Loucy (cell line): ENCODE measurements at regions not wholly inside any gene's neighbourhood (a gene's known extent, or its start where the extent isn't known, plus 50 kb on each side); places are given as distances from the start of the nearest gene placed in this dataset.

Experiments
- H2AFZ ChIP-seq: fragments of 200-600 bp; sonication (generic); 2 replicates; pipeline ENCODE4 v1.6.0; 2016; ENCODE audit warnings: antibody characterized with exemption, mild to moderate bottlenecking, low read length, moderate library complexity
- H3F3A ChIP-seq: fragments of 200-600 bp; 2 replicates; pipeline ENCODE4 v1.6.0; 2016; ENCODE audit warnings: antibody characterized with exemption, low read depth, mild to moderate bottlenecking
- H3K27me3 ChIP-seq: fragments of 200-600 bp; sonication (generic); 2 replicates; pipeline ENCODE4 v1.6.1; 2014; ENCODE audit warnings: low read length, mild to moderate bottlenecking; ENCODE audit not compliant: insufficient read depth, poor library complexity, severe bottlenecking
- H3K36me3 ChIP-seq: fragments of 200-600 bp; sonication (generic); 2 replicates; pipeline ENCODE4 v1.6.1; 2016; ENCODE audit warnings: low read length; ENCODE audit not compliant: insufficient read depth
- H3K4me1 ChIP-seq: fragments of 200-600 bp; sonication (generic); 2 replicates; pipeline ENCODE4 v1.5.1; 2014; ENCODE audit warnings: low read length, mild to moderate bottlenecking; ENCODE audit not compliant: insufficient read depth, poor library complexity, severe bottlenecking
- H3K4me2 ChIP-seq: fragments of 200-600 bp; sonication (generic); 2 replicates; pipeline ENCODE4 v1.6.0; 2014; ENCODE audit warnings: antibody characterized with exemption, low read length, low read depth, mild to moderate bottlenecking; ENCODE audit not compliant: poor library complexity, severe bottlenecking
- H3K4me3 ChIP-seq: fragments of 200-600 bp; sonication (generic); 2 replicates; pipeline ENCODE4 v1.5.1; 2014; ENCODE audit warnings: low read length, mild to moderate bottlenecking, mixed read lengths; ENCODE audit not compliant: poor library complexity, severe bottlenecking
- H3K79me2 ChIP-seq: fragments of 200-600 bp; sonication (generic); 2 replicates; pipeline ENCODE4 v1.6.1; 2014; ENCODE audit warnings: low read length; ENCODE audit not compliant: insufficient read depth
- H3K9ac ChIP-seq: fragments of 200-600 bp; sonication (generic); 2 replicates; pipeline ENCODE4 v1.6.0; 2014; ENCODE audit warnings: mild to moderate bottlenecking, low read depth, low read length, moderate library complexity; ENCODE audit not compliant: poor library complexity, severe bottlenecking
- H3K9me2 ChIP-seq: fragments of 200-600 bp; sonication (generic); replicated peaks from 2 replicates; pipeline ENCODE4 v1.6.1; 2016; ENCODE audit warnings: low read depth, low read length, mixed read lengths
- H3K9me3 ChIP-seq: fragments of 200-600 bp; sonication (generic); 2 replicates; pipeline ENCODE4 v1.6.1; 2014; ENCODE audit warnings: mild to moderate bottlenecking, antibody characterized with exemption, low read length, low read depth; ENCODE audit not compliant: insufficient read depth
- H4K20me1 ChIP-seq: fragments of 200-600 bp; sonication (generic); 2 replicates; pipeline ENCODE4 v1.6.0; 2014; ENCODE audit warnings: antibody characterized with exemption, low read length, mild to moderate bottlenecking; ENCODE audit not compliant: insufficient read depth, poor library complexity, severe bottlenecking
- CTCF ChIP-seq: fragments of 200-600 bp; sonication (generic); conservative IDR thresholded peaks from 2 replicates; pipeline ENCODE4 v1.5.1; 2014; ENCODE audit warnings: mild to moderate bottlenecking, antibody characterized with exemption, low read length
- EZH2phosphoT487 ChIP-seq: fragments of 200-600 bp; IDR thresholded peaks from 2 replicates; pipeline ENCODE4 v1.6.1; 2018; ENCODE audit warnings: antibody characterized with exemption, mild to moderate bottlenecking, moderate library complexity, borderline replicate concordance

- no peak overlapping the region for H3K4me3 ChIP-seq
- TF ChIP-seq EZH2phosphoT487 (no peak), CTCF (no peak)
- H3K27me3 ChIP-seq, result no peaks in the 10 kb centered on the region
- H3K79me2 ChIP-seq, result no peaks in the 10 kb centered on the region
- H3K9me2 ChIP-seq, result no peaks in the 10 kb centered on the region
- H4K20me1 ChIP-seq, result no peaks in the 10 kb centered on the region
- H3K9ac ChIP-seq, result no peak overlapping the region
- H3K9me3 ChIP-seq, result no peaks in the 10 kb centered on the region
- no peaks in the 10 kb centered on the region for H3F3A ChIP-seq
- no peaks in the 10 kb centered on the region for H3K4me1 ChIP-seq
- no peaks in the 10 kb centered on the region for H3K36me3 ChIP-seq
- H3K4me2 ChIP-seq, result no peak overlapping the region
- no peak overlapping the region for H2AFZ ChIP-seq
Observed at GRCh38 chr5:117055517-117055916, 480.9 kb upstream of the SEMA6A start.

- Histone ChIP-seq H2AFZ (no peak overlapping the region), H3K9me2 (no peaks in the 10 kb centered on the region), H3K9ac (no peak overlapping the region), H3K4me2 (no peak overlapping the region), H3K4me1 (no peaks in the 10 kb centered on the region), H3K79me2 (no peaks in the 10 kb centered on the region), H3K27me3 (no peaks in the 10 kb centered on the region), H4K20me1 (no peaks in the 10 kb centered on the region), H3K36me3 (no peaks in the 10 kb centered on the region), H3K9me3 (no peaks in the 10 kb centered on the region), H3K4me3 (no peak overlapping the region), H3F3A (no peaks in the 10 kb centered on the region)
- TF ChIP-seq EZH2phosphoT487, result no peak
- no peak for TF ChIP-seq CTCF
Observed at GRCh38 chr5:117054911-117055310, 480.3 kb upstream of the SEMA6A start.

GRCh38 chr5:117054141-117054540 lies 479.5 kb upstream of the SEMA6A start:
- TF ChIP-seq CTCF, result no peak
- TF ChIP-seq EZH2phosphoT487, result no peak
- no peaks in the 10 kb centered on the region for H3K9me3 ChIP-seq
- H3K4me2 ChIP-seq, result no peak overlapping the region
- no peak overlapping the region for H3K9ac ChIP-seq
- no peaks in the 10 kb centered on the region for H3K36me3 ChIP-seq
- H3K27me3 ChIP-seq, result no peaks in the 10 kb centered on the region
- H4K20me1 ChIP-seq, result no peaks in the 10 kb centered on the region
- no peaks in the 10 kb centered on the region for H3F3A ChIP-seq
- H3K9me2 ChIP-seq, result no peaks in the 10 kb centered on the region
- no peaks in the 10 kb centered on the region for H3K79me2 ChIP-seq
- H2AFZ ChIP-seq, result no peak overlapping the region
- H3K4me3 ChIP-seq, result no peak overlapping the region
- no peaks in the 10 kb centered on the region for H3K4me1 ChIP-seq
